HG02852 (cell line): ENCODE measurements at regions not wholly inside any gene's neighbourhood (a gene's known extent, or its start where the extent isn't known, plus 50 kb on each side); places are given as distances from the start of the nearest gene placed in this dataset.

Experiments used
- ATAC-seq: cut with Tn5 transposase; IDR thresholded peaks from one replicate; pipeline ENCODE4 v1.9.1; 2021; ENCODE audit warnings: mild to moderate bottlenecking, moderate library complexity; ENCODE audit not compliant: unreplicated experiment

DNA sequence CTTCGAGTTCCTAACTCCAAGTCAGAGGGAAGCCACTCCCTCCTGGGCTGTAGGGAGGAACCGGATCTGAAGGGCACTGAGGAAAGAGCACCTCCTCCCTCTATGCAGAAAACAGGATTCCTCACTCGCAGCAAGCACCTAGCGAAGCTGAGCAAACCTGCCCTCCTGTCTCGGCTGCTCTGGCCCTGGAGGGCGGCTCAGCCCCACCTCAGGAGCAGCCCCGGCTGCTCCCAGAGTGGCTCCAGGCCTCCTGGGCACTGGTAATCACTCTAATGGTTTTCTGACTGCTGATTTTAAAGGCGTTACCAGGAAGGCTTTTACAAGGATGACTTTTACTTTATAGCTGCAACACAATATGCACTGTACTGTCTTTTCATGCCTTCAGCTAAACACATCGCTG, 312.5 kb downstream of the TEX29 start:
- no peak for ATAC-seq

GRCh38 chr13:111633401-111633800, 313.0 kb downstream of the TEX29 start:
- no peak for ATAC-seq

DNA sequence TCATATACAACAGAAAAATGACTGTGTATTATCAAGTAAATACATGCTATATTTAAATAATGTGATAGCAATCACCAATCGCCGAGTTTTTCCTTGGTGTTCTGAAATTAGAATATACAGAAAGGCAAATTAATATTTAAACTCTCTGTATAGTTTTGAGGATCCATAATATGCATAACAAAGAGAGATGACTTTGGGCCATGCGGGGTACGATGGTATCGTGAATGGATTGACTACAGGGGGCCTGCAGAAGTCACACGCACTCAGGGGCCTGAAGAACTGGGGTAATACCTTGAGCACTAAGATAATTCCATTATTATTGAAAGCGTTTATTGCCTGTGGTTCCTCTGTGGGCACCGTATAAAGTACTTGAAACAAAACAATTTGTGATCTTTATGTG, 314.0 kb downstream of the TEX29 start:
- ATAC-seq, result no peak

- ATAC-seq, result no peak
Observed at GRCh38 chr13:111636271-111636670, 315.8 kb downstream of the TEX29 start.

DNA sequence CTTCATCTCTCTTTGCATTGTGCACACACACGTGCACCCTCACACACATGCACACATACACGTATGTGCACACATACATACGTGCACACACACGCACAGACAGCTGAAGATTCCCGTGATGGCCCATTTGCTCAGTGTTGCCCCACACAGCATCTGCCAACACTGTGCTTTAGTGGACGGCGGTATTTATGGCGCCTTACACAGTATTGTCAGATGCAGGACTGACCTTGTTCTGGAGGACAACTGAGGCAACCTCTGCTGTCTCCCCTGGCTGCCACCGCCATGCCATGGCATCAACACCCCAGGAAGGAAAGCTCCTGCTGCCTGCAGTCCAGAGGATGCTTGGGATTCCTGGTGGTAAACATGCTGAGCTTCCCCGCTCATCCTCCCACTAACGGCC, 316.4 kb downstream of the TEX29 start:
- no peak for ATAC-seq

DNA sequence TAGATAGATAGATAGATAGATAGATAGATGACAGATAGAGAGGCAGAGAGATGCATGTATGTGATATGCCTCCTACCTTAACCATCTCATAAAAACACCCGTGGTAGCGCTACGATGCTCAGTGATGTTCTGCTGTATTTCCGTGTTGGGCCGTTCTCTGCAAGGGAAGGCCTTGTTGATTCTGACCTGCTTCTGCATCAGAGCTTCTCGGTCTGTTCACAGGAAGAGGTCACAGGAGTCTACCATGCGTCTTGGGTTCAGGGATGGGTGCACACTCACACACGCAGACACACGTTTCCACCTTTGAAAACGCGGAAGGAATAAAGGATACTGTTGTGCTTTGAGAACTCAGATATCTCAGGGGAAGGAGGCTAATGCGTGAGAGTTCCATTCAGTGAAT, 316.9 kb downstream of the TEX29 start:
- ATAC-seq, result no peak

GRCh38 chr13:111638233-111638632, 317.8 kb downstream of the TEX29 start:
- ATAC-seq, result no peak

GRCh38 chr13:111639196-111639705, 318.8 kb downstream of the TEX29 start:
- no peak for ATAC-seq

DNA sequence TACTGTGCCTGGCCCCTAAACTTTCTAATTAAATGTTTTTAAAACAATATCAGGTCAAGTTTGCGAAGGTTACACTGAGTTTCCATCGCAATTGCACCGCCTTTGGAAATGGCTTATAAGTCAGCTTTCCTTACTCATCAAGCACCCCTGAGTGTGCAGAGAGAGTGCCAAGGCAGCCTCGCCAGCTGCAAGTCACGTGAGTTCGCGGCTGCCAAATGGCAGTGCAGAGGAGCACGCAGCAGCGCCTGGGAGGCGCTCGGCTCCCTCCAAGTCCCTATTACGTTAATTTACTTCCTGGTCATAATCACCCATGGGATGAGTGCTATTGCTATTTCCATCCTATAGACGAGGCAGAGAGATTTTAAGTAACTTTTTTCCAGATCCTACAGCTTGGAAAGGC, 319.6 kb downstream of the TEX29 start:
- ATAC-seq, result no peak

DNA sequence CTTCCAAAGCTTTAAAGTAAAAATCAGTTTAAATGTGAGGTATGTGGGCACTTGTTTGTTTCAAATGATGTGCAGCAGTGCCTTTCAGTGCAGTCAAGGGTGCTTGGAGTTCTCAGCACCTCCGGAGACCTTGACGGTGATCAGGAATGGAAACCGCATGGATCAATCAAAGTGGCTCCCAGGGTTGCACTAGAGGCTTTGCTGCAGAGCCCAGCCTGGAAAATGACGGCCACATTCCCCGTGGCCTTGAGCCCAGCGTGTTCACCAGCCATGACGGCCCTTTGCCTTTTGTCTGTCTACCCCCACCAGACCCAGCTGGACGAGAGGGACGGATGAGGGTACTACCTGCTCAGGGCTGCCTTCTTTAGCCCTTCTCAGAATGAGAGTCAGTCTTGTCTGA, 320.0 kb downstream of the TEX29 start:
- no peak for ATAC-seq

DNA sequence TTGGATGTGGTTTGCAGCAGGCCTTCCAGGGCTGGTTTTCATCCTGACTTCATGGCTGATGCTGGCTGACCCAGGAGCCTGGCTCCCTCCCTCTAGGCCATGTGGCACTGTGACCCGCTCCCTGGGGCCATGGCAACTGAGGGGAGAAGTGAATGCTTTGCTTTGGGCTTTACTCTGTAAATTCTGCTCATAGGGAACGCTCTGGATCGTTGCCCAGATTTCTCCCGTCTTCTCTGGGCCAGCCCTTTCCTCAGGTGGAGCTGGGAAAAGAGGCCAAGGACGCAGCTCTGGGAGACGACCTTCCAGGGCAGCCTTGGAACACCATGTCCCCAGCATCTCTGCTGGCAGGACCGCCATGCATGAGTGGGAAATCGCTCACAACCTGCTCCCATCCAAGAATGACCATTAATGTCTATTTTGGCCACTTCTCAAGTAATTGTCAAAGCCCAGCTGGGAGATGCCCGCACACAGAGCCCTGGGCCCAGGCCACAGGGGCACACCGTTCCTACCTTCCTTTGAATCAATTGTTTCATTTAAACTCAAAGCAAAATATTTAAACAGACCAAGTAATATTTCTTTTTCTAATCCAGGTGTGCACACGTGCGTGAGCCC, 321.8 kb downstream of the TEX29 start:
- ATAC-seq, result no peak

GRCh38 chr13:111644750-111645149, 324.3 kb downstream of the TEX29 start:
- ATAC-seq, result no peak

DNA sequence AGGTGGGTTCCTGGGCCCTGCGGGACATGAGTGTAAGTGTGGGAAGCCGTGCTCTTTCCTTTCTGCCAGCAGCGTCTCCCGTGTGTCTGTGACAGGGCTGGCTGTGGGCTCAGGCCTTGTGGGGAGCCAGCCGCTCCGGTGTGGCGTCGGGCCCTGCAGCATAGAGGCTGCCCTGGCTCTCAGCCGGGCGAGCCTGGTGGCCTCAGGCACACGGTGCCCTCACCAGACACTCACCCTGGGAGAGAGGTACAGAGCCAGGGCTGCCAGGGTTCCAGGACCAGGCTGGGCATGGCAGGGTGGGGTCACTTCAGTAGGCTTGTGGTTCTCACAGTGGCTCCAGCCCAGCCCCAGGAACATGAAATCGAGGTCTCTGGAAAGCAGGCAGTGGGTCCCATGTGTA, 324.8 kb downstream of the TEX29 start:
- ATAC-seq, result no peak

- ATAC-seq, result no peak
Observed at GRCh38 chr13:111645598-111646455, 325.4 kb downstream of the TEX29 start.

- no peak for ATAC-seq
Observed at GRCh38 chr13:111646456-111646855, 326.0 kb downstream of the TEX29 start.

GRCh38 chr13:111648885-111649284, 328.4 kb downstream of the TEX29 start:
- ATAC-seq, result no peak

DNA sequence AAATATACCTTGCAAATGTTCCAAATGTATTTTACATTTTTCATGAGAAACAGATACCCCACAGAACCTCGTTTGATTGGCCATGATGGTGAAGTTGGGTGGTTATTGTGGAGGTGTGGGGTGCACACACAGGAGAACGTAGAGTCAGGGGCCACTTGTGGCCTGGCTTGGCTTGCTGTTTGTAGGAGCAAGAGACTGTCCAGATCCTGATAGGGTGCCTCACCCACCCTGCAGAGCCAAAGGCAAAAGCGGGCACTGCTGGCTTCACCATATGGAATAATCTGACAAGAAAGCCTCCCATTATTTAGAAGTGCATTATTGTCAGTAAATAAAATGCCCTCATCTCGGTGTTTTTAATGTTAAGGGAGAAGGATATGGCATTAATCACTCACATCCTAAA, 330.2 kb downstream of the TEX29 start:
- ATAC-seq, result no peak

DNA sequence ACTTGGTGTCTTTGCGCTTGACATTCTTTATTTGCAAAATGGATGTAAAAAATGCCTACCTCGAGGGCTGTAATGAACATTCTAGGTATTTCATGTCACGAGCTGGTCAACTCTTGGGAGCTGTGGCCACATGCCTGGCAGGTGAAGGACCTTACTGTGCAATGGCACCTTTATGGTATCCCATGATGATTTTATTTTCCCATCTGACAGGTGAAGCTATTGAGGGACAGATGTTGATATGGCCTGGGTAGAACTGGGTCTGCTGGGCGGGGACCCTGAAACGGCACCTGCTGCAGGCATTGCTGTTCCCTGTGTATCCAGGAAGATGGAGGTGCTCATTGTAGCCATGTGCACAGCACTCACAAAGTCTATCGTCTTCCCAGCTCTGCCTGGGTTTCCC, 332.2 kb downstream of the TEX29 start:
- ATAC-seq, result no peak

GRCh38 chr13:111654531-111654930, 334.1 kb downstream of the TEX29 start:
- no peak for ATAC-seq

GRCh38 chr13:111656439-111656838, 336.0 kb downstream of the TEX29 start:
- no peak for ATAC-seq

DNA sequence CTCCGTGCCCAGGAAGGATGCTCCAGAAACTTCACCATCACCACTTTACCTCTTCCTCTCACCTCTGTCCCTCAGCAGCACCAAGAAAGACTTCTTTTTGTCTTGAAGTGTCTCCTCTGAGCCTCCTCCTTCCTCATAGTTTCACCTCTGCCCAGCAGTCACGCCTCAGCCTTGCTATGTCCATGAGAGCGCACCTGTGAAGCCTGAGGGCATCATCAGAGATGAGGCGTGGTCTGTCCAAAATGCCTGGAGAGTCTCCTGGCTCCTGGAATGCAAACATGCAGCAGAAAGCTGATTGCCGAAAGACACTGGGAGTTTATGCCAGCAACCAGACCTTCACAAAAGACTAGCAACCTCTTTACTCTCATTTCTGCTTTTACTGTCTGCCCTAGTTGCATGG, 336.6 kb downstream of the TEX29 start:
- ATAC-seq, result no peak
